NT2/D1 (cell line): ENCODE measurements at regions not wholly inside any gene's neighbourhood (a gene's known extent, or its start where the extent isn't known, plus 50 kb on each side); places are given as distances from the start of the nearest gene placed in this dataset.

Source experiments
- DNase-seq: peaks from one replicate; pipeline ENCODE4 v3.0.0-alpha.2; 2011; ENCODE audit warnings: low read depth, low spot score
- H3K27me3 ChIP-seq: 2 replicates; pipeline ENCODE4 v1.6.0; 2011; ENCODE audit warnings: mild to moderate bottlenecking; ENCODE audit not compliant: insufficient read length, insufficient read depth
- H3K36me3 ChIP-seq: 2 replicates; pipeline ENCODE4 v1.6.1; 2011; ENCODE audit warnings: mild to moderate bottlenecking, low read length, mixed read lengths; ENCODE audit not compliant: insufficient read depth, insufficient read length
- H3K4me1 ChIP-seq: 2 replicates; pipeline ENCODE4 v1.5.1; 2011; ENCODE audit not compliant: insufficient read depth, insufficient read length
- H3K4me3 ChIP-seq: 2 replicates; pipeline ENCODE4 v1.5.1; 2011; ENCODE audit warnings: low read depth; ENCODE audit not compliant: insufficient read length
- H3K9ac ChIP-seq: 2 replicates; pipeline ENCODE4 v1.6.0; 2011; ENCODE audit warnings: low read depth; ENCODE audit not compliant: insufficient read length
- H3K9me3 ChIP-seq: 2 replicates; pipeline ENCODE4 v1.5.1; 2011; ENCODE audit warnings: mild to moderate bottlenecking, low read length; ENCODE audit not compliant: insufficient read depth
- SUZ12 ChIP-seq: IDR thresholded peaks from 2 replicates; pipeline ENCODE4 v1.6.1; 2011; ENCODE audit not compliant: insufficient read length, insufficient read depth; ENCODE audit errors: extremely low read depth
- YY1 ChIP-seq: IDR thresholded peaks from 2 replicates; pipeline ENCODE4 v1.6.1; 2011; ENCODE audit not compliant: insufficient read length, insufficient read depth
- ZNF274 ChIP-seq: IDR thresholded peaks from 2 replicates; pipeline ENCODE4 v1.6.1; 2011; ENCODE audit warnings: mild to moderate bottlenecking, low read depth, low read length

DNA sequence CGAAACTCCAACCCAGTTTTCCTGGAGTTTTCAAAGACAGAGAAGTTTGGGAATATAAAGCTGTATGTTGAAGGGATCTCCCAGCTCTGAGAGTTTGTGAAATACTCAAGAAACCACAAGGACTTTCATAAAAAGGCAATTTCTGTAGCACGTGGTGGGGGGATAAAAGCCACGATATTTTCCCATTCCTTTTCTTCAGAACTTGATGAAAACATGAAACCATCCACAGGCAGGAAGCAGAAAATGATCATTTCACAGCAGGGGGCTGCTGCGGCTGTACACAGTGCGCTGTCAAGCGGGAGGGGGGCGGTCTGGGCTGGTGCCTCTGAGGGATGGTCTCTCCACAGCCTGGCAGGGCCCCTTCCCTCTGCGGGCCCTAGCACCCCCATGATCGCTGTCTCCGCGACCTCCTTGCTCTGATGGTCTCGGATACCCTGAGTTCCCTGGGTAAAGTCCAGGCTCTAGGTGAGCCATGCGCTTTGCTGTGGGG is 423.2 kb downstream of the MN1 start:
- Histone ChIP-seq H3K36me3 (no peaks in the 10 kb centered on the region), H3K9me3 (no peaks in the 10 kb centered on the region), H3K4me1 (peaks cover 5% of the 10 kb centered on the region), H3K4me3 (no peak overlapping the region), H3K27me3 (no peaks in the 10 kb centered on the region), H3K9ac (no peak overlapping the region)
- TF ChIP-seq SUZ12 (no peak), YY1 (no peak), ZNF274 (no peak)
- DNase-seq = no peak

DNA sequence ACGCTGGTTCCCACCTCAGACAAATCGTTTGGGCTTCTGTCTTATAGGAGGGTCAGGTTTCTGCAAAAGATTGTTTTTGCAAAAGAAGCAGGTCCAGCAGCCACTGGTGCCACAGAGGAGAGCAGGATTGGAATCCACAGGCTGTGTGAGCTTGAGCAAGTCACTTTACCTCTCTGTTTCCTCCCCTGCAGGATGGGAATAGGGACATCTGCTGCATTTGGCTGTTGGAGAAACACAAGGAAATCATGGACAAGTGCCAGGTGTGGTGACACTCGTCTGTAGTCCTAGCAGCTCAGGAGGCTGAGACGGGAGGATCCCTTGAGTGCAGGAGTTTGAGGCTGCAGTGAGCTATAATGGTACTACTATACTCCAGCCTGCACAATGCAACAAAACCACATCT is 422.6 kb downstream of the MN1 start:
- no peak overlapping the region for H3K9ac ChIP-seq
- H3K36me3 ChIP-seq = no peaks in the 10 kb centered on the region
- H3K9me3 ChIP-seq = no peaks in the 10 kb centered on the region
- TF ChIP-seq YY1 (no peak), SUZ12 (no peak), ZNF274 (no peak)
- no peak overlapping the region for H3K4me3 ChIP-seq
- peaks cover 5% of the 10 kb centered on the region for H3K4me1 ChIP-seq
- no peaks in the 10 kb centered on the region for H3K27me3 ChIP-seq
- no peak for DNase-seq

DNA sequence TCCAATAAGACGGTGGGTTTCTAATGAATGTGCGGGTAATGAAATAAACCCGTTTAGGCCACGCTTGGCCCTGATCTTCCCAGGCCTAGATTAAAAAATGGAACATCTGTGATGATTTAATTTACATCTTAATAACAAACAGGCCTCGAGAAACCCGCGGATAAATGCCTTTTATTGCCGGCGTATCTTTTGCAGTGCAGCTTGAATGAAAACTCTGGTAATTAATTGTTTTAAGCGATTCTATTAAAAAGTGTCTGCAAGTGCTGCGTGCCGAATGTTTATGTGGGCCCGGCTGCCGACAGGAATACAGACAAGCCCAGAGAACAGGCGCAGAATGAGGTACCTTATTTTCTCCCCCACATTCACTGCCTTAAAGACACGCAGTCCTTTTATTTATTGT is 420.7 kb downstream of the MN1 start:
- Histone ChIP-seq H3K9me3 (no peaks in the 10 kb centered on the region), H3K4me1 (peaks cover 5% of the 10 kb centered on the region), H3K9ac (no peak overlapping the region), H3K4me3 (no peak overlapping the region), H3K36me3 (no peaks in the 10 kb centered on the region), H3K27me3 (no peaks in the 10 kb centered on the region)
- DNase-seq = no peak
- TF ChIP-seq YY1 = no peak
- no peak for TF ChIP-seq ZNF274
- TF ChIP-seq SUZ12 = no peak

DNA sequence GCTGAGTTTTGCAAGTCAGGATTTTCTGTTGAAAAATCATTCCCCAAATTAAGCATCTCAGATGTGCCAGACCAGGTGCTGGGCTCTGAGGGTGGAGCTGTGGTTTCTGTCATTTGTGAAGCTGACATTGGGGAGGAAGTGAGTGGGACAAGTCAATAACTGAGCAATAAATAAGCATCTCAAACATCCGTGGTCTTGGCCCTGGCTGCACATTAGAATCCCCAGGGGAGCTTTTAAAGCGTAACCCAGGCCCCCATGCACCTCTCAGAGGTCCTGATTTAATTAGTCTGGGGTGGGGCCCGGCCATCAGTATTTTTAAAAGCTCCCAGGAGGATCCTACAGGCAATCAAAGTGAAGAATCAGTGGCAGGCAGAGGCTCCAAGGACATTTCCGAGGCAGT is 420.0 kb downstream of the MN1 start:
- no peaks in the 10 kb centered on the region for H3K36me3 ChIP-seq
- no peak overlapping the region for H3K9ac ChIP-seq
- H3K4me3 ChIP-seq = no peak overlapping the region
- no peak for DNase-seq
- H3K27me3 ChIP-seq = no peaks in the 10 kb centered on the region
- H3K4me1 ChIP-seq = peaks cover 5% of the 10 kb centered on the region
- TF ChIP-seq ZNF274 (no peak), YY1 (no peak), SUZ12 (no peak)
- H3K9me3 ChIP-seq = no peaks in the 10 kb centered on the region

DNA sequence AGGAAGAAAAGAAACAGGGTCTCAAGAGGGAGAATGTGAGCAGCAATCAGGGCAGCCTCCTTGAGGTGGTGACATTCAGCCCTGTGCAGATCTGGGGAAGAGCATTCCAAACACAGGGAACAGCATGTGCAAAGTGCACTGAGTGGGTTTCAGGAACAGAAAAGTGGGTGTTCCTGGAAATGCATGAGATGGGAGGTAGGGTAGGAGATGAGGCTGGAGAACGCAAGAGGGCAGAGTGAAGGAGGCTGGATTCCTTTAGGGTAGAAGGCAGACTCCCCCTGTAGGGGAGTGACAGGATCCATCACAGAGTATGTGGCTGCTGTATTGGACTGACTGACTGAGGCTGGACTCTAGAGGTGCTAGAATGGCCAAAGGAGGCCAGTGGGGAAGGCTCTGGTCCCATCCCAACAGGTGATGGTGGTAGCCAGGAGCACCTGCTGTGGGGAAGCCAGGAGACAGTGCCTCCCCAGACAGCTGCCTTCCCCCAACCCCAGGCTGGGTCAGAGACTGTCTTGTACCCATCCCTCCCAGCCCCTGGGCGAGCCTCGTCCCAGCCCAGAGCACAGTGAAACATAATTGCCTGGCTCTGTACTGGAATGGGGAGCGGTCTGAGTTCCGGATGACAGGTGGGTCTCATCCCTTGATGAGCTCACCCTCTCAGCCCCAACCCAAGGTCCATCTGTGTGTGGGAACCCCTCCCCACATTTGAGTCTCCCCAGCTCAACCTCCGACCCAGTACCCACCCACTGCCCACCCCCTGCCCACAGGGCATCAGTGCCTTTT is 419.4 kb downstream of the MN1 start:
- Histone ChIP-seq H3K4me1 (peaks cover 5% of the 10 kb centered on the region), H3K9me3 (no peaks in the 10 kb centered on the region), H3K4me3 (no peak overlapping the region), H3K9ac (no peak overlapping the region), H3K36me3 (no peaks in the 10 kb centered on the region), H3K27me3 (no peaks in the 10 kb centered on the region)
- no peak for DNase-seq
- TF ChIP-seq SUZ12 = no peak

DNA sequence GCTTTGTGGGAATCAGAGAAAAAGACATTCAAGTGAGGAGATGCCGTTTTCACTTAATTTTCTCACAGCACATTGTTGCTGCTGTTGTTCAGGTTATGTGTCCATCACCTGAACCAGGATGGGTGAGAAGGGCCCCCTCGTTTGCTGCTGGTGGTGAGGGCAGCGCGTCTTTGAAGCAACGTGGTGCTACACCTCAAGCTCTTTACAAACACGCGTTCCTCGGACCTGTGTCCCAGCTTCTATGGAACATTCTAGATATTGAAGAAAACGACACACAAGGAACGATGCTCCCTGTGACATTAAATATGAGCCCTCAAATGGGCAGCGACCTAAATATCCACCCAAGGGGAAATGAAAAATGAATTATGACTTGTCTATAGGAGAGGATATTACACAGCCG is 418.6 kb downstream of the MN1 start:
- DNase-seq = no peak
- Histone ChIP-seq H3K4me1 (peaks cover 5% of the 10 kb centered on the region), H3K36me3 (no peaks in the 10 kb centered on the region), H3K27me3 (no peaks in the 10 kb centered on the region), H3K9me3 (no peaks in the 10 kb centered on the region), H3K9ac (no peak overlapping the region), H3K4me3 (no peak overlapping the region)
- TF ChIP-seq ZNF274 = no peak
- TF ChIP-seq YY1 = no peak
- no peak for TF ChIP-seq SUZ12

DNA sequence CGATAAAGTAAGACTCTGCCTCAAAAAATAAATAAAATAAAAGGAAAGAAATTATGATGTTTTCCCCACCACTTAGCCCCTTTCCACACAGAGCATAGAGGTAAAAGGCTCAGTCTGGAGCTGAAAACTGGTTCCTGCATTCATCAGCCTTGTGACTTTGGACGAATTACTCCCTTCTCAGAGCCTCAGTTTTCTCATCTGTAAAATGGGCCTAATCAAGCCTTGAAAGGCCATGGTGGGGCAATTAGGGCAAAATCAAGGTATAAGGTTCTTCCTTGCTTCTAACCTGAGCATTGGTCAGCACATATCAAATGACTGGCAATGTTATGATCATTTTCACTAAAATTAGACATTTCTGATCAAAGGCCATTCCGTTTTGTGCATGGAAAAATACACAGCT is 417.7 kb downstream of the MN1 start:
- DNase-seq = no peak
- Histone ChIP-seq H3K9me3 (no peaks in the 10 kb centered on the region), H3K4me1 (peaks cover 5% of the 10 kb centered on the region), H3K9ac (no peak overlapping the region), H3K36me3 (no peaks in the 10 kb centered on the region), H3K4me3 (no peak overlapping the region), H3K27me3 (no peaks in the 10 kb centered on the region)
- no peak for TF ChIP-seq SUZ12
- no peak for TF ChIP-seq YY1
- TF ChIP-seq ZNF274 = no peak

DNA sequence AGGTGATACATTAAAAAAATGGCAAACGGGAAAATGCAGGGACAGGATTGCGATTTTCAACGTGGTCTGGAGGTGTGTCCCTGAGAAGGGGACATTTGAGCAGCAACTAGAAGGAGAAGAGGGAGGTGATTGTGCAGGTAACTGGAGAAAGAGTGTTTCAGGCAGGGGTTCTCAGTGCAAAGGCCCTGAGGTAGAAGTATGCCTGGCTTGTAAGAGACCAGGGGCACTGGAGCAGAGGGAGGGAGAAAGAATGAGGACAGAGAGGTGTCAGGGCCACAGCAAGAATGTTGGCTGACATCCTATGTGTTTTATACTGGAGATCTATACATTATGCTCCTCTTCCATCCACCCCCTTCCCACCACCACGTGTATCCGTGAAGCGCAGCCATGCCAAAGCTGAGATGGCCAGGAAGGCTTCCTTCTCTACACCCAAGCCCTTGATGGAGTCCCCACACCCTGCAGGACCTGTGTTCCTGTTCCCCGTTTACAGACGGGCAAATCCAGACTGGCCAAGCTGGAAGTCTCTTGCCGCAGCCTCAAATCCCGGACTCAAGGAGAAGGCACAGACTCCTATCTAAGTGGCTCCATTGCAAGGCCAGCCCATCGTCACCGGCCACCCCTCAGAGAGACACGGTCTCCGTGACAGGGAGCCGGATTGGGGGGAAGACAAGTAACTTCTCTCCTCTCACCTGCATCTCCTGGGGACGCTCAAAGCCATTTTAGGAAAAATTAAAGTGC is 416.1 kb downstream of the MN1 start:
- H3K9ac ChIP-seq = no peak overlapping the region
- DNase-seq = no peak
- no peaks in the 10 kb centered on the region for H3K27me3 ChIP-seq
- peaks cover 5% of the 10 kb centered on the region for H3K4me1 ChIP-seq
- H3K36me3 ChIP-seq = no peaks in the 10 kb centered on the region
- H3K4me3 ChIP-seq = no peak overlapping the region
- H3K9me3 ChIP-seq = no peaks in the 10 kb centered on the region
- no peak for TF ChIP-seq YY1
- no peak for TF ChIP-seq ZNF274
- TF ChIP-seq SUZ12 = no peak
